HG02973 (cell line): ENCODE measurements at regions not wholly inside any gene's neighbourhood (a gene's known extent, or its start where the extent isn't known, plus 50 kb on each side); places are given as distances from the start of the nearest gene placed in this dataset.
"Not testable (repeated sequence)": the region's sequence is repeated elsewhere in the genome, so short reads cannot be mapped to it uniquely, and the experiment has no call there.

ENCODE experiments used
- ATAC-seq: cut with Tn5 transposase; IDR thresholded peaks from one replicate; pipeline ENCODE4 v1.9.1; 2021; ENCODE audit warnings: moderate library complexity; ENCODE audit not compliant: unreplicated experiment

- no peak for ATAC-seq
Observed at GRCh38 chr3:118495206-118495605, 539.4 kb downstream of the IGSF11 start.

DNA sequence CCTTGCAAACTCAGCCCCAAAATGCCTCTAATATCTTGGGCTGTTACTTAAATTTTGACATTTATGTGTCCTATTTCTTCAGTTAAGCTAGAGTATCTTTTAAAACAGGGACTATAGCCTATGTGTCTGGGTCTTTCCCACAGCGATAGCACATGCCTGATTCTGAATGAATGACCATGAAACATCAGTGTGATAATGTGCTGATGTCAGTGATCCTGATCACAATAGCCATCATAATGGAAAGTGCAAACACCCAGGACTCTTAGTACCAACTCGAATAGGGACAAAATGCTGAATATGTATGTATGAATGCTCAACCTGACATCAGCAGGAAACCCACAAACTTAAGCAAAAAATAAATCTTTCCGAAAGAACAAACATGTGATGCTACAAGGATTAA, 537.4 kb downstream of the IGSF11 start:
- ATAC-seq, result no peak

GRCh38 chr3:118501152-118501551, 533.5 kb downstream of the IGSF11 start:
- ATAC-seq, result no peak

DNA sequence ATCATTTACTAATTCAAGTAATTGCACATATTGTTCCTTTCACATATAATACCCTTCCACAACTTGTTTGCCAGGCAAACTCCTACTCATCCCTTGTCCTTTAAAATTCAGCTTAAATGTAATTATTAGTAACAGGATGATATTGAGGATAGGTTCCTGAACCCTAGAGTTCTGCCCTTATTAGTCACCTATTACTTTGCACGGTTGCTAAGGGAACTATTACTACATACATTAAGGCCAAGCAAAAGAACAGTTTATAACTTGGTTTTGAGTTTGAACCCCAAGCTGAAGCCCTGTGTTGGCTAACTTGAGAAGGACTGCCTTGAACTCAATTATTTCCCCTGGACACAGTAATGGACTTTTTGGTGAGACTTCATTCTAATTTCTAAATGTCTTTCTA, 529.7 kb downstream of the IGSF11 start:
- no peak for ATAC-seq

DNA sequence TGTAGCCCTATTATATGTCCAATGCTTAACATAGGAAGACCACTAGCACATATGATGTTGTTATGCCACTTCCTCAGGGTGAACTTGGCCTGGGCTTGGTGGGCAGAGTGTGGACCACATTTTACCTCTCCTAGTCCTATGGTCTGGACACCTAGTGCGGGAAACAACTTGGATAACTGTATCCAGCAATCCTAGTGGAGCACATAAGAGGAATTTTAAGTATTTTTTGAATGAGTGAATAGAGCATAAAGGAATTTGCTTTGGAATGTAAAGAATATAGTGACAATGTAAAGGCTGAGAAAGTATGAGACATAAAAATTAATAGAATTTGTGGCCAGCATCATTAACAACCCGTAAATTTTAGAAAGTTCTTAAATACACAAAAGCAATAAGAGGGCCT, 528.9 kb downstream of the IGSF11 start:
- no peak for ATAC-seq

DNA sequence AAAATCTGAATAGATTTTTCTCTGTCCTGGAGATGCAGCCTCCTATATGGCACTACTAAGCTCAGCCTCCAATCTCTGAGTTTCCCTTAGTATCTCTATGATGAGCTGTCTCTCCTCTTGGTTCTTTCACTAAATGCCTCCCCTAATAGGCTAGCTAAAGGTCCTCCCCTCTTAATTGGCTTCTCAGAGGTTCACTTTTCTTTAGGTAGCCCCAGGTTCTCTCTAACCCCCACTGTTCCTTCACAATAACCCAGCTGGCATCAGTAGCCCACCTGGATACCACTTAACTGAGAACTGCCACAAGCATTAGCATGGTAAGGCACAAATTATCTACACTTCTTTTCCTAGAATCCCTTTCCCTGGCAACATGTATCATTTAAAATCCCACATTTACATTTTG, 523.2 kb downstream of the IGSF11 start:
- ATAC-seq, result no peak

- ATAC-seq, result no peak
Observed at GRCh38 chr3:118512301-118512700, 522.3 kb downstream of the IGSF11 start.

DNA sequence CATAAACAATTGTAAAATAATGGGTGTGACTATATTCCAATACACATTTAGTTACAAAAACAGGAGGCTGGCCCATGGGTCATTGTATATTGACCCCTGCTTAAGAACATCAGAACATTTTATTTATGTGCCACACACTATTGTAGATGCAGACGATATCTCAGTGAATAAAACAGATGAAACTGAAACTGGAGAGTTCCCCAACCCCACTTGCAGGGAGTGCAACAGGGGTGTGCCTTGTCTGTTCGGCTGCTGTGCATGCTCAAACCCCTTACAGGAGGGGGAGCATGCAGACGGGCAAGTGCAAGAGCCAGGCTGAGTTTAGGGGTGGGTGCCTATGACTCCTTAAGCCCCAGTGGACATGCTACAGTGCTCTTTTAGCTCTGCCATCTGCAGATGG, 509.6 kb downstream of the IGSF11 start:
- ATAC-seq, result no peak

GRCh38 chr3:118526758-118527513, 507.7 kb downstream of the IGSF11 start:
- ATAC-seq, result no peak

GRCh38 chr3:118527514-118528044, 507.1 kb downstream of the IGSF11 start:
- ATAC-seq, result no peak

- ATAC-seq, result no peak
Observed at GRCh38 chr3:118529554-118529953, 505.1 kb downstream of the IGSF11 start.

- ATAC-seq, result no peak
Observed at GRCh38 chr3:118530350-118530922, 504.2 kb downstream of the IGSF11 start.

- not testable (repeated sequence) for ATAC-seq
Observed at GRCh38 chr3:118530927-118531356, 503.7 kb downstream of the IGSF11 start.

DNA sequence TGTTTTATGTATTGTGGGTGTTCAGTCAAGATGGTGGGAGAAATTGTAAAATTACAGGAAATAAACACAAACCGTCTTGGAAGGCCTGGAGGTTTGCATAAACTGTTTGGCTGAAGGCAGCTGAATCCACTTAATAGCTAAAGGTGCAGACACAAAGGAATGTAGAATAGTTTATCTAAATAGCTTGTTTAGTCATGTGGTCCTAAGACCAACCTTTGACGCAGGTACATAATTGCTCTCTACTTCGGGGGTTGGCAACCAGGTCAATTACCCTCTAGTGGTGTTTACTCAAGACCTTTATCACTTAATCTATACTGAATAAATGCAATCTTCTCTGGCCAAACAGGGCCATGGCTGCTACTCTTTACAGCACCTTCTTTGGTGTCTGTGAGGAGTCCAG, 502.8 kb downstream of the IGSF11 start:
- ATAC-seq, result no peak

GRCh38 chr3:118533676-118534075, 501.0 kb downstream of the IGSF11 start:
- ATAC-seq, result no peak

- no peak for ATAC-seq
Observed at GRCh38 chr3:118534519-118534918, 500.1 kb downstream of the IGSF11 start.

DNA sequence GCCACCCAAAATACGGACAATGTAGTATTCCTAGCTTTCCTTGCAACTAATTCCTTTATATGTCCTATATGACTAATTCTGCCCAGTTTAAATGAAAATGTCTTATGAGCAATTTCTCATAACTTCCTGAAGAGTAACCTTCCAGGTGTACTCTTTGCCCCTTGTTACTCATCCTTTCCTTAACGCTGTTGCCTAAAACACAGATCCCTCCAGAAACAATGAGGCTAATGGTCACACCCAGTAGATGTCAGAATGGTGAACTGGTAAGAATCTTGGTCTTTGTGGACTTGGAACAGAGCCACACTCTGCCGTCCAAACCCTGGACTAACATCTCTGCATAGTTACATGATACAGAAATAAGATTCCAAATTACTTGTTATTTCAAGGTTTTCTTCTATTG, 497.9 kb downstream of the IGSF11 start:
- no peak for ATAC-seq

- no peak for ATAC-seq
Observed at GRCh38 chr3:118537454-118537853, 497.2 kb downstream of the IGSF11 start.

GRCh38 chr3:118538187-118538586, 496.5 kb downstream of the IGSF11 start:
- no peak for ATAC-seq

- not testable (repeated sequence) for ATAC-seq
Observed at GRCh38 chr3:118539820-118540447, 494.7 kb downstream of the IGSF11 start.

GRCh38 chr3:118540448-118540821, 494.2 kb downstream of the IGSF11 start:
- not testable (repeated sequence) for ATAC-seq

DNA sequence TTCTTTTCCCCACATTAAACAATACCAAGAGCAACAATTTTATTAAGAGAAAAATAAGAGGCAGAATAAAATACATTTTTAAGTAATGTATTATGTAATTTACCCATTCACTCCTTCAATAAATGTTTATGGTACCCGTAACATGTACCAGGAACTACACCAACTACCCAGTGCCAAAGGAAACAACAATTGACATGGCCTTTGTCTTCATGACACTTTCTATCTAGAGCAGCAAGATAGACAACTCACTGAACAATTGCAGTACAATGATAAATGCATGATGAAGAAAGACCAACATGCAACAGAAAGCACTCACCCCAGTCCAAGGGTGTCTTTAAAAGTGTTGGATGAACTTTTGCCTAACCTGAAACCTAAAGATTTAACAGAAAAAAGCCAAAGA, 493.8 kb downstream of the IGSF11 start:
- ATAC-seq, result no peak
